HCT116 (cell line): ENCODE measurements at regions not wholly inside any gene's neighbourhood (a gene's known extent, or its start where the extent isn't known, plus 50 kb on each side); places are given as distances from the start of the nearest gene placed in this dataset.

ENCODE experiments used
- ATAC-seq: fragments of 200-7000 bp; cut with Tn5 transposase; 2 replicates; pipeline ENCODE4 v1.9.1; 2020; ENCODE audit warnings: mild to moderate bottlenecking, moderate library complexity
- BruUV-seq: library from RNA; stranded (reverse); fragments of 400-500 nt; replicated peaks from 2 replicates; lab custom pipeline; 2021; lab: Mats Ljungman, UMichigan
- CTCF ChIA-PET: fragments of 300-600 bp; sonication (Branson Sonifier 250); formaldehyde crosslinking; loops from one replicate; lab custom pipeline; 2021; ENCODE audit warnings: antibody characterized with exemption; lab: Charles Lee
- POLR2A ChIA-PET: fragments of 300-600, 350-600 bp; sonication (Branson Sonifier 250); formaldehyde crosslinking; loops from one replicate; lab custom pipeline; 2021; ENCODE audit warnings: antibody characterized with exemption; lab: Charles Lee
- RAD21 ChIA-PET, 2 experiments: fragments of 300-600 bp; sonication (Branson Sonifier 250); formaldehyde crosslinking; loops; one replicate each; lab custom pipeline; 2023; ENCODE audit warnings: low total read pairs in 2 of 2; ENCODE audit not compliant: uncharacterized antibody in 2 of 2, unreplicated experiment in 2 of 2, low non-redundant PET in 1 of 2; lab: Charles Lee
- DNase-seq: peaks from one replicate; pipeline ENCODE4 v3.0.0-alpha.2; 2010; ENCODE audit warnings: low read depth, low spot score
- H2AFZ ChIP-seq: fragments of 200-600 bp; shearing (Covaris generic), sonication (generic); 2 replicates; pipeline ENCODE4 v1.6.1; 2017; ENCODE audit warnings: low read depth, mixed run types, mixed read lengths, antibody characterized with exemption, low read length; ENCODE audit not compliant: poor library complexity, severe bottlenecking
- H3K27ac ChIP-seq: 2 replicates; pipeline ENCODE4 v1.5.1; 2012; ENCODE audit warnings: low read depth, low read length
- H3K27me3 ChIP-seq: fragments of 200-600 bp; sonication (generic); 2 replicates; pipeline ENCODE4 v1.6.1; 2016; ENCODE audit warnings: mixed run types, low read length, mixed read lengths; ENCODE audit not compliant: insufficient read depth
- H3K36me3 ChIP-seq, 2 experiments: fragments of 200-500 bp in 1 of 2; fragments of 200-600 bp in 1 of 2; sonication (Bioruptor generic) in 1 of 2; sonication (generic) in 1 of 2; 2 replicates each; pipeline versions ENCODE4 v1.5.1 to v1.6.1; 2014 to 2016; ENCODE audit warnings: low read length in 2 of 2, inconsistent platforms in 1 of 2, mixed read lengths in 1 of 2, mixed run types in 1 of 2; ENCODE audit not compliant: insufficient read depth in 2 of 2, control insufficient read depth in 1 of 2
- H3K4me1 ChIP-seq, 2 experiments: fragments of 200-600 bp in 1 of 2; sonication (generic) in 1 of 2; 2 replicates each; pipeline versions ENCODE4 v1.5.1 to v1.6.1; 2012 to 2017; ENCODE audit warnings: low read length in 2 of 2, inconsistent platforms in 1 of 2, mild to moderate bottlenecking in 1 of 2, mixed read lengths in 1 of 2, mixed run types in 1 of 2, moderate library complexity in 1 of 2; ENCODE audit not compliant: insufficient read depth in 2 of 2, control insufficient read depth in 1 of 2
- H3K4me2 ChIP-seq: fragments of 200-600 bp; sonication (generic); 2 replicates; pipeline ENCODE4 v1.6.1; 2017; ENCODE audit warnings: mixed run types, low read length, mixed read lengths
- H3K4me3 ChIP-seq, 2 experiments: fragments of 200-600 bp in 1 of 2; sonication (generic) in 1 of 2; replicated peaks in 1 of 2; 2 replicates each; pipeline ENCODE4 v1.5.1; 2011 to 2016; ENCODE audit warnings: low read length in 2 of 2, control low read depth in 1 of 2, low read depth in 1 of 2, mild to moderate bottlenecking in 1 of 2, mixed read lengths in 1 of 2, mixed run types in 1 of 2
- H3K79me2 ChIP-seq: fragments of 200-600 bp; sonication (generic); 2 replicates; pipeline ENCODE4 v1.6.1; 2017; ENCODE audit warnings: mild to moderate bottlenecking, mixed run types, low read length, moderate library complexity, mixed read lengths; ENCODE audit not compliant: insufficient read depth
- H3K9ac ChIP-seq: fragments of 200-600 bp; sonication (generic); 2 replicates; pipeline ENCODE4 v1.6.1; 2016; ENCODE audit warnings: low read length, mixed read lengths
- H3K9me2 ChIP-seq: fragments of 200-600 bp; sonication (generic), shearing (Covaris generic); 2 replicates; pipeline ENCODE4 v1.6.1; 2017; ENCODE audit warnings: mixed run types, mild to moderate bottlenecking, moderate library complexity; ENCODE audit not compliant: insufficient read depth
- H3K9me3 ChIP-seq, 2 experiments: fragments of 200-500 bp in 1 of 2; fragments of 200-600 bp in 1 of 2; sonication (Bioruptor generic) in 1 of 2; sonication (generic) in 1 of 2; 2 replicates each; pipeline ENCODE4 v1.6.1; 2014 to 2017; ENCODE audit warnings: low read length in 2 of 2, mixed read lengths in 2 of 2, inconsistent platforms in 1 of 2, low read depth in 1 of 2, mild to moderate bottlenecking in 1 of 2, mixed run types in 1 of 2, moderate library complexity in 1 of 2; ENCODE audit not compliant: control insufficient read depth in 1 of 2, insufficient read depth in 1 of 2
- H4K20me1 ChIP-seq: fragments of 200-600 bp; sonication (generic), shearing (Covaris generic); 2 replicates; pipeline ENCODE4 v1.6.1; 2017; ENCODE audit warnings: mixed run types, mild to moderate bottlenecking, moderate library complexity; ENCODE audit not compliant: insufficient read depth
- ATF3 ChIP-seq: IDR thresholded peaks from 2 replicates; pipeline ENCODE4 v1.6.1; 2012
- CBX3 ChIP-seq: IDR thresholded peaks from 2 replicates; pipeline ENCODE4 v1.6.1; 2012; ENCODE audit warnings: low read depth
- CEBPB ChIP-seq: IDR thresholded peaks from 2 replicates; pipeline ENCODE4 v1.6.1; 2012; ENCODE audit warnings: low read depth
- ELF1 ChIP-seq: IDR thresholded peaks from 2 replicates; pipeline ENCODE4 v1.6.1; 2012; ENCODE audit warnings: low read depth, borderline replicate concordance
- EZH2 ChIP-seq: fragments of 200-600 bp; sonication (generic); IDR thresholded peaks from 2 replicates; pipeline ENCODE4 v1.6.1; 2017; ENCODE audit warnings: antibody characterized with exemption, mixed run types
- JUND ChIP-seq: IDR thresholded peaks from 2 replicates; pipeline ENCODE4 v1.6.1; 2012
- MAX ChIP-seq: IDR thresholded peaks from 2 replicates; pipeline ENCODE4 v1.6.1; 2012
- POLR2A ChIP-seq: IDR thresholded peaks from 2 replicates; pipeline ENCODE4 v1.7.0; 2011; ENCODE audit warnings: borderline replicate concordance; ENCODE audit not compliant: insufficient read depth, insufficient read length; ENCODE audit errors: extremely low read depth
- TCF7L2 ChIP-seq: IDR thresholded peaks from 2 replicates; pipeline ENCODE4 v1.7.0; 2011; ENCODE audit warnings: borderline replicate concordance, inconsistent platforms; ENCODE audit not compliant: insufficient read depth, insufficient read length; ENCODE audit errors: extremely low read depth
- ZNF274 ChIP-seq: fragments of 200-500 bp; sonication (Bioruptor generic); IDR thresholded peaks from 2 replicates; pipeline ENCODE4 v1.6.1; 2014; ENCODE audit warnings: mild to moderate bottlenecking, low read depth, low read length, inconsistent platforms
- intact Hi-C: fragments of 100-400 bp; cut with micrococcal nuclease; formaldehyde crosslinking; loops from 2 replicates; pipeline ENCODE4 v1.10.0; 2022
- TF ChIP-seq, protein P1 (sequence below): IDR thresholded peaks from 2 replicates; pipeline ENCODE4 v1.6.1; 2012; ENCODE audit warnings: low read depth
- TF ChIP-seq, protein P2 (sequence below): IDR thresholded peaks from 2 replicates; pipeline ENCODE4 v1.6.1; 2011; ENCODE audit warnings: mild to moderate bottlenecking, low read length, moderate library complexity; ENCODE audit not compliant: insufficient replicate concordance; ENCODE audit errors: extremely low read depth

GRCh38 chr17:79667121-79667715 lies 56.4 kb upstream of the RBFOX3 start:
- TF ChIP-seq CBX3 (no peak), MAX (no peak), CEBPB (no peak), EZH2 (no peak), JUND (no peak), ZNF274 (no peak), ELF1 (no peak), ATF3 (no peak), POLR2A (no peak), TCF7L2 (no peak)
- TF ChIP-seq, protein P1, sequence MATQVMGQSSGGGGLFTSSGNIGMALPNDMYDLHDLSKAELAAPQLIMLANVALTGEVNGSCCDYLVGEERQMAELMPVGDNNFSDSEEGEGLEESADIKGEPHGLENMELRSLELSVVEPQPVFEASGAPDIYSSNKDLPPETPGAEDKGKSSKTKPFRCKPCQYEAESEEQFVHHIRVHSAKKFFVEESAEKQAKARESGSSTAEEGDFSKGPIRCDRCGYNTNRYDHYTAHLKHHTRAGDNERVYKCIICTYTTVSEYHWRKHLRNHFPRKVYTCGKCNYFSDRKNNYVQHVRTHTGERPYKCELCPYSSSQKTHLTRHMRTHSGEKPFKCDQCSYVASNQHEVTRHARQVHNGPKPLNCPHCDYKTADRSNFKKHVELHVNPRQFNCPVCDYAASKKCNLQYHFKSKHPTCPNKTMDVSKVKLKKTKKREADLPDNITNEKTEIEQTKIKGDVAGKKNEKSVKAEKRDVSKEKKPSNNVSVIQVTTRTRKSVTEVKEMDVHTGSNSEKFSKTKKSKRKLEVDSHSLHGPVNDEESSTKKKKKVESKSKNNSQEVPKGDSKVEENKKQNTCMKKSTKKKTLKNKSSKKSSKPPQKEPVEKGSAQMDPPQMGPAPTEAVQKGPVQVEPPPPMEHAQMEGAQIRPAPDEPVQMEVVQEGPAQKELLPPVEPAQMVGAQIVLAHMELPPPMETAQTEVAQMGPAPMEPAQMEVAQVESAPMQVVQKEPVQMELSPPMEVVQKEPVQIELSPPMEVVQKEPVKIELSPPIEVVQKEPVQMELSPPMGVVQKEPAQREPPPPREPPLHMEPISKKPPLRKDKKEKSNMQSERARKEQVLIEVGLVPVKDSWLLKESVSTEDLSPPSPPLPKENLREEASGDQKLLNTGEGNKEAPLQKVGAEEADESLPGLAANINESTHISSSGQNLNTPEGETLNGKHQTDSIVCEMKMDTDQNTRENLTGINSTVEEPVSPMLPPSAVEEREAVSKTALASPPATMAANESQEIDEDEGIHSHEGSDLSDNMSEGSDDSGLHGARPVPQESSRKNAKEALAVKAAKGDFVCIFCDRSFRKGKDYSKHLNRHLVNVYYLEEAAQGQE = no peak
- TF ChIP-seq, protein P2, sequence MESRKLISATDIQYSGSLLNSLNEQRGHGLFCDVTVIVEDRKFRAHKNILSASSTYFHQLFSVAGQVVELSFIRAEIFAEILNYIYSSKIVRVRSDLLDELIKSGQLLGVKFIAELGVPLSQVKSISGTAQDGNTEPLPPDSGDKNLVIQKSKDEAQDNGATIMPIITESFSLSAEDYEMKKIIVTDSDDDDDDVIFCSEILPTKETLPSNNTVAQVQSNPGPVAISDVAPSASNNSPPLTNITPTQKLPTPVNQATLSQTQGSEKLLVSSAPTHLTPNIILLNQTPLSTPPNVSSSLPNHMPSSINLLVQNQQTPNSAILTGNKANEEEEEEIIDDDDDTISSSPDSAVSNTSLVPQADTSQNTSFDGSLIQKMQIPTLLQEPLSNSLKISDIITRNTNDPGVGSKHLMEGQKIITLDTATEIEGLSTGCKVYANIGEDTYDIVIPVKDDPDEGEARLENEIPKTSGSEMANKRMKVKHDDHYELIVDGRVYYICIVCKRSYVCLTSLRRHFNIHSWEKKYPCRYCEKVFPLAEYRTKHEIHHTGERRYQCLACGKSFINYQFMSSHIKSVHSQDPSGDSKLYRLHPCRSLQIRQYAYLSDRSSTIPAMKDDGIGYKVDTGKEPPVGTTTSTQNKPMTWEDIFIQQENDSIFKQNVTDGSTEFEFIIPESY = no peak
- POLR2A ChIA-PET = no interaction called here
- Histone ChIP-seq H3K9me3 (no peaks in the 10 kb centered on the region), H3K79me2 (no peaks in the 10 kb centered on the region), H3K4me2 (no peak overlapping the region), H3K9ac (no peak overlapping the region), H2AFZ (no peak overlapping the region), H3K27me3 (no peaks in the 10 kb centered on the region), H3K9me2 (no peaks in the 10 kb centered on the region), H3K4me3 (no peak overlapping the region), H3K4me1 (peaks cover 15 to 16% of the 10 kb centered on the region in 2 experiments; a peak in 3 of 4 replicates), H3K27ac (no peak overlapping the region), H4K20me1 (no peaks in the 10 kb centered on the region), H3K36me3 (no peaks in the 10 kb centered on the region)
- intact Hi-C loops = no loop called here
- no peak for DNase-seq
- no TSS peak for BruUV-seq
- CTCF ChIA-PET = interaction anchor here (1.9 kb wide), 1 partner anchor 9 kb away, joined by 5 read pairs; no protein-coding TSS in a partner anchor
- no peak for ATAC-seq
- RAD21 ChIA-PET = no interaction called here
